ENCODE measurements at regions not wholly inside any gene's neighbourhood (a gene's known extent, or its start where the extent isn't known, plus 50 kb on each side); places are given as distances from the start of the nearest gene placed in this dataset.

DNA sequence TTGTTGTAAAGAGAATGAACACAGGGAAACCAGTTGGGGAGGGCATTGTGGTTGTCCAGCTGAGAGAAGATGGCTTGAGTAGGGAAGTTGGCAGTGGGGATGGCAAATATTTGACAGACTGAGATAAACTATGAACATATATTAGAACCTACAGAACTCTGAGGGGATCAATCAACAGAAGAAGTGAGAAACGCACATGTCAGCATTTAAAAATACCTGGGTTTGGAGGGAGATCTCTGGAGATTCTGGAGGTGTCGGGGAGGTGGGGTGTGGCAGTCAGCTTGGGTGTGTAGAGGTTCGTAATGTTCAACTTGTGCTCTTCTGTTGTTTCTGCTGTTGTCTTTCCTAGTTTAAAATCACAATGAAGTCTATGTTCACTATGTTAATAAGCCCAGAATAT lies 517.8 kb downstream of the AACS start:
- H3K4me3 ChIP-seq, result no peak overlapping the region
- no peaks in the 10 kb centered on the region for H3K4me1 ChIP-seq
- no peak overlapping the region for H3K27ac ChIP-seq (replicated peaks in 1 of 4)
- H3K36me3 ChIP-seq, result no peaks in the 10 kb centered on the region
- TF ChIP-seq EP300 (IDR thresholded peaks at IDR 0.05), result no peak
- no peak for TF ChIP-seq CTCF (IDR thresholded peaks at IDR 0.05)
- TF ChIP-seq POLR2AphosphoS5 (IDR thresholded peaks at IDR 0.05), result no peak
- no peak for TF ChIP-seq POLR2A (IDR thresholded peaks at IDR 0.05; ENCODE audit: low read depth)
- WGBS, result 82% methylated on average over 3 of the region's 3 CpGs
- DNase-seq (ENCODE audit: extremely low spot score), result no peak
- H3K27me3 ChIP-seq, result no peaks in the 10 kb centered on the region
- H3K9me3 ChIP-seq, result peaks cover 0 to 18% (median 7%) of the 10 kb centered on the region in 4 donors
- intact Hi-C loops (cut with DNase I), result no loop called here

- no peaks in the 10 kb centered on the region for H3K36me3 ChIP-seq
- H3K27ac ChIP-seq (replicated peaks in 1 of 4), result no peak overlapping the region
- TF ChIP-seq EP300 (IDR thresholded peaks at IDR 0.05) (no peak), POLR2AphosphoS5 (IDR thresholded peaks at IDR 0.05) (no peak), POLR2A (IDR thresholded peaks at IDR 0.05; ENCODE audit: low read depth) (no peak), CTCF (IDR thresholded peaks at IDR 0.05) (no peak)
- no peak overlapping the region for H3K4me3 ChIP-seq
- WGBS, result 88% methylated on average over 6 of the region's 6 CpGs
- no peaks in the 10 kb centered on the region for H3K27me3 ChIP-seq
- intact Hi-C loops (cut with DNase I), result no loop called here
- peak; percentile 24 for DNase-seq (ENCODE audit: extremely low spot score)
- H3K9me3 ChIP-seq, result no peaks in the 10 kb centered on the region
- H3K4me1 ChIP-seq, result no peaks in the 10 kb centered on the region
Observed at GRCh38 chr12:125586441-125586840, 521.2 kb downstream of the AACS start.

GRCh38 chr12:125593269-125593668 lies 528.0 kb downstream of the AACS start:
- peak; percentile 68 for DNase-seq (ENCODE audit: extremely low spot score)
- no peaks in the 10 kb centered on the region for H3K36me3 ChIP-seq
- no peak overlapping the region for H3K4me3 ChIP-seq
- no peaks in the 10 kb centered on the region for H3K27me3 ChIP-seq
- 78% methylated on average over 1 of the region's 1 CpG for WGBS
- H3K9me3 ChIP-seq, result peaks cover 0 to 9% (median 3%) of the 10 kb centered on the region in 4 donors
- intact Hi-C loops (cut with DNase I), result no loop called here
- H3K27ac ChIP-seq (replicated peaks in 1 of 4), result no peak overlapping the region
- TF ChIP-seq CTCF (IDR thresholded peaks at IDR 0.05), result no peak
- TF ChIP-seq EP300 (IDR thresholded peaks at IDR 0.05), result no peak
- no peak for TF ChIP-seq POLR2AphosphoS5 (IDR thresholded peaks at IDR 0.05)
- no peak for TF ChIP-seq POLR2A (IDR thresholded peaks at IDR 0.05; ENCODE audit: low read depth)
- no peaks in the 10 kb centered on the region for H3K4me1 ChIP-seq

- no peaks in the 10 kb centered on the region for H3K4me1 ChIP-seq
- TF ChIP-seq EP300 (IDR thresholded peaks at IDR 0.05) (no peak), POLR2AphosphoS5 (IDR thresholded peaks at IDR 0.05) (no peak), POLR2A (IDR thresholded peaks at IDR 0.05; ENCODE audit: low read depth) (no peak), CTCF (IDR thresholded peaks at IDR 0.05) (no peak)
- H3K36me3 ChIP-seq, result no peaks in the 10 kb centered on the region
- intact Hi-C loops (cut with DNase I), result no loop called here
- no peak overlapping the region for H3K27ac ChIP-seq (replicated peaks in 1 of 4)
- H3K9me3 ChIP-seq, result no peaks in the 10 kb centered on the region
- 44% methylated on average over 4 of the region's 4 CpGs for WGBS
- no peak for DNase-seq (ENCODE audit: extremely low spot score)
- H3K27me3 ChIP-seq, result no peaks in the 10 kb centered on the region
- no peak overlapping the region for H3K4me3 ChIP-seq
Observed at GRCh38 chr12:125604976-125605375, 539.7 kb downstream of the AACS start.

DNA sequence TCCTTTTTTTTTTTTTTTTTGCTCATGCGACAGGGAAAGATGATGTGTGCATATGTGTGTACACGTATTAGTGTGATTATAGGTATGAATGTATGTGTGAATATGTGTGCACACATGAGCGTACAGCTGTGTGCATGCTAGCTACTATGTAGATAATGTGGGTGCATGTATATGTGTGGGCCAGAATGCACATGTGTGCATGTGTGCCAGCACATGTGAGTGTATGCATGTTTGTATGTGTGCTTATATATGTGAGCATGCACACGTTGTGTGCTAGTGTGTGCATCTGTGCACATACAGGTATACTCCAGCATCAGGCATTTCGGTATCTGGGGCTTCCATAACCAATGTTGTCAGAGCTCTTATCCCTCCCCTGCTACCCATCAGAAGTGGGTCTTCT lies 541.1 kb downstream of the AACS start:
- Histone ChIP-seq H3K27me3 (no peaks in the 10 kb centered on the region), H3K4me1 (no peaks in the 10 kb centered on the region), H3K36me3 (no peaks in the 10 kb centered on the region), H3K4me3 (no peak overlapping the region), H3K9me3 (no peaks in the 10 kb centered on the region), H3K27ac (replicated peaks in 1 of 4) (no peak overlapping the region)
- 72% methylated on average over 5 of the region's 5 CpGs for WGBS
- intact Hi-C loops (cut with DNase I), result no loop called here
- no peak for TF ChIP-seq EP300 (IDR thresholded peaks at IDR 0.05)
- TF ChIP-seq POLR2A (IDR thresholded peaks at IDR 0.05; ENCODE audit: low read depth), result no peak
- no peak for TF ChIP-seq POLR2AphosphoS5 (IDR thresholded peaks at IDR 0.05)
- no peak for TF ChIP-seq CTCF (IDR thresholded peaks at IDR 0.05)
- peak; percentile 82 for DNase-seq (ENCODE audit: extremely low spot score)
